SW480 (cell line): ENCODE measurements at regions not wholly inside any gene's neighbourhood (a gene's known extent, or its start where the extent isn't known, plus 50 kb on each side); places are given as distances from the start of the nearest gene placed in this dataset.
"Not testable (repeated sequence)": the region's sequence is repeated elsewhere in the genome, so short reads cannot be mapped to it uniquely, and the experiment has no call there.

Source experiments
- DNase-seq: peaks from one replicate; pipeline ENCODE4 v3.0.0-alpha.2; 2016; ENCODE audit warnings: low spot score

DNA sequence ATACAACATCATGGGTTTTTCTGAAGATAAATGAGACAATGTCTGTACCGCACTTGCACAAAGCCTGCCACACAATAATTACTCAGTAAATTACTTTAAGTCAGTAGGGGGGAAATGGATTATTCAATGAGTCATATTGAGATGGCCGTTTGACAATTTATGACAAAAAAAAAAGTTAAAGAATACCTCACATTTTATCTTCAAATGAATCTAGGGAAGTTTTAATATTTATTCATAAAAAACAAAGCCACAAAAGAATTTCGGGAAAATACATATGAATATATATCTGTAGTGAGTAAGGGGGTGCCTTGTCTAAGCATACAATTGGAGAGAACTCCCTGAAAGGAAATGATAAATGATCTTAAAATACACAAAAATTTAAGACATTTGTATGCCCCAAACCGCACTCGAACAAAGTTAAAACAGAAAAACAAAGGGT, 197.0 kb upstream of the SLC7A11 start:
- DNase-seq, result no peak

DNA sequence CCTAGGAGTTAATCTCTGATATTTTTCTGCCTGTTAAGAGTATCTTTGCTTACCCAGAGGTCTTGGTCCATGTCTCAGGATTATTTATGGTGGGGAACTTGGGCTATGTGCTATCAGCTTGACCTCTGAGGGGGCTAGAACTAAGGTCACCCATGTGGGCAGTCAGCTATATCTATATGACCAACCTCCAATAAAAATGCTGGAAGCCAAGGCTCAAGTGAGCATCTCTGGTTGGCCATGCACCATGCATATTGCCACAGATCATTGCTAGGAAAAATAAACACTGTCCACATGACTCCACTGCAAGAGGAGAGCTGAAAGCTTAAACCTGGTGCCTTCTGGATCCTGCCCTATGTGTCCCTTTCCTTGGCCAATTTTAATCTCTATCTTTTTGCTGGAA, 196.5 kb upstream of the SLC7A11 start:
- DNase-seq, result no peak

DNA sequence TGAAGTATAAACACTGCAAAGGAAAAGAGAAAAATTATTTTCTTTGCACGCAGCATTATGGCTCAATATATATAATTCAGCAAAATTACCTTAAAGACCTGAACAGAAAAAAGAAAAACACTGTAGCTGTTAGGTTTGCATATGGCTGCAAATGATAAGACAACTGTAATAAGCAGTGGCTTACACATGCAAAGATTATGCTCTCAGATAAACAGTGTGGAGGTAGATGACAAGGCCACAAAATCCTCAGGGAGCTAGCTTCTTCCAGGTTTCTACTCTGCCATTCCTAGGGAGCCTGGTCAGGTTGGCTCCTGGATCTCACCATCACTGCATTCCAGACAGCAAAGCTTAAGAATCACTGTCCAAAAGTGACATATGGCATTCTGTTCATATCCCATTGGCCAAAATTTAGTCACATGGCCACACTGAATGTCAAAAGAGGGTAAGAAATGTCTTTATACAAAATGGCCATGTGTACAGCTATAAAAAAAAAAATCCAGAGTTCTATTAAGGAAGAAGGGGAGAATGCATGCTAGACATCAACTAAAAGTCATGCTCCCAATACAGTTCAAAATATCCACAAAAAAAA, 195.2 kb upstream of the SLC7A11 start:
- DNase-seq, result no peak

DNA sequence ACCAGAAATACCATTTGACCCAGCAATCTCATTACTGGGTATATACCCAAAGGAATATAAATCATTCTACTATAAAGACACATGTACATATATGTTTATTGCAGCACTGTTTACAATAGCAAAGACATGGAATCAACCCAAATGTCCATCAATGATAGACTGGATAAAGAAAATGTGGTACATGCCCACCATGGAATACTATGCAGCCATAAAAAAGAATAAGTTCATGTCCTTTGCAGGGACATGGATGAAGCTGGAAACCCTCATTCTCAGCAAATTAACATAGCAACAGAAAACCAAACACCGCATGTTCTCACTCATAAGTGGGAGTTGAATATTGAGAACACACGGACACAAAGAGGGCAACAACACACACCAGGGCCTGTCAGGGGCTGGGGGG, 193.6 kb upstream of the SLC7A11 start:
- not testable (repeated sequence) for DNase-seq

DNA sequence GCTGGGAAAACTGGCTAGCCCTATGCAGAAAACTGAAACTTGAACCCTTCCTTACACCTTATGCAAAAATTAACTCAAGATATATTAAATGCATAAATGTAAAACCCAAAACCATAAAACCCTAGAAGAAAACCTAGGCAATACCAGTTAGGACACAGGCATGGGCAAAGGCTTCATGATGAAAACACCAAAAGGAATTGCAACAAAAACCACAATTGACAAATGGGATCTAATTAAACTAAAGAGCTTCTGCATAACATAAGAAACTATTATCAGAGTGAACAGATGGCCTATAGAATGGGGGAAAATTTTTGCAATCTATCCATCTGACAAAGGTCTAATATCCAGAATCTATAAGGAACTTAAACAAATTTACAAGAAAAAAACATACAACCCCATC, 192.9 kb upstream of the SLC7A11 start:
- DNase-seq, result not testable (repeated sequence)

DNA sequence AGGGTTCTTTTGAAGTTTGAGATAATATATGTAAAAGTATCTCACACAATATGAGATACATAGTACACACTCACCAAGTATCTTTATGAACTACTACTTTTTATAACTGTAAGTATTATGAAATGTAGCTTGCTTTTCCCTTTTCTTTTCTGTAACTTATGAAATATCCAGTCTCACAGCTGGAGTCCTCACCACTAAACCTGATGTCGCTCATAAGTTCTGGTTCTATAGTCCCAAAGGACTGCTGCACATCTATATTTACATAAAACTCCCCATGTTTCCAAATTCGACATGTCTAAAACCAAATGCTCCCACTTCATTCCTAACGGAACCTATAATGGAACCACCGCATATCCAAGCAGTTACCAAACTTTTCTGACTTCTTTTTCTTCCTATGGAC, 186.5 kb upstream of the SLC7A11 start:
- DNase-seq, result no peak

DNA sequence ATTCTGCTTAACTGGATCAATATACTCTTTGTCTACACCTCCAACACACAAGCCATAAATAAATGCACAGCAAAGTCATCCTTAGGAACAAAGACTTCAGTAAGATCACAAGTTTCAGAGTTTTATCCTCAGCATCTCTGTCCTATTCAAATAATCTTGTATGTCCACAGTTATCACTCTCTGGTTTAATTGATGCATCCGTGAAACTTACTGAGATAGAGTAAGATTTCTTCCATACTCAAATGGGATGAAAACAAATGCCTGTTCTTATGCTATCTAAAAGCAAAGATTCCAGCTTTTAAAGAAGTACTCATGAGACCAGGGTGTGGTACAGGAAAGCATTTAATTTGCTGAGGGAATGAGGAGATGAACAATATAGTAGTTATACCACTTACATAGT, 184.6 kb upstream of the SLC7A11 start:
- no peak for DNase-seq

DNA sequence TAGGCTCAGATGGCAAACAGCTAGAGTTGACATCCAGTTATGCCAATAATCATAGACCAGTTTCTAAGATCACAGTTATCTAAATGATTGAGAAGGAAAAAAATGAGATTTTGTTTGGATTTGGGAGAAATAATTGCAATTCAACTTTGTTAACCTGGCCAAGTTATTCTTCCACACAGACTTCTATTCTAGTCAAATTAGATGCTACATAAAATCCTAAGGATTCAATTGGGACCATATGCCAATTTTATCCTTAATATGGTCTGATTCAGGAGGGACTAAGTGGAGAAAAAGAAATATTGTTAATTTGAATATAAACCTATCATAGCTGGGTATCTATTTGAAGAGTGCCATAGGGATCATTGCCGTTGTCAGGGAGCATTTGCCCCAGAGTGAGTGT, 178.3 kb upstream of the SLC7A11 start:
- no peak for DNase-seq

DNA sequence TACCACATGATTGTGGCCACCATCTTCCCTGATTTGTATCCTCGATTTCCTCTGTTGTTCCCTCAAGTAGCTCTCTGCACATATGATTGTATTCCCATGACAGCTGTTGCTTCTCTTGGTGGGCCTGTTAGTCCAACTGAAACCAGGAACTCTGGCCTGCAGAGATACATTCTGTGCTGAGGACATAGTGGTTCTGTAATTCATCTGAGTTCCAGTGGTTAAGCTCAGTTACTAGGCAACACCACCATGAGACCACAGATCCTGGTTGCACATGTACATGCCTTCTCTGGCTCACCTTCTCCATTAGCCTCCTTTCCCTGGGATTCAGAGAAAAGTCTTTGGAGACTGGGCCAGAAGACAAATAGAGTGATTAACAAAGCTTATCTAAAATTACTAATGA, 172.1 kb upstream of the SLC7A11 start:
- no peak for DNase-seq

DNA sequence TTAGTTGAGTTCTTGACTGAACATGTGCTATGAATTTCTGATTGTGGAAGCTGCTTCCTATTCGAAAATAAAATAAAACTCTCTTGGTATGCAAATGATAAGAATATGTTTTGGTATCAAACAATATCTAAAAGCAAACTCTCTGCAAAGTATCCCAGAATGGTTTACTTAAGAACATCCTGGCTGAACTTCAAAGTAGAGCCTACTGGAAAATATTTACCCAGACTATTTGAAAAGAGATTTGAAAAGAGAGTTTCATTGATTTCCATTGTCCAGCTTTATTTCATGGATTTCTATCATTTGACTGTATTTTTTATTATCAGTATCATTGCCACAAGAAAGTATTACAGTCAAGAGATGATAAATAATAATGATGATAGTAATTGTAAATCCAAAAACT, 171.1 kb upstream of the SLC7A11 start:
- DNase-seq, result no peak

DNA sequence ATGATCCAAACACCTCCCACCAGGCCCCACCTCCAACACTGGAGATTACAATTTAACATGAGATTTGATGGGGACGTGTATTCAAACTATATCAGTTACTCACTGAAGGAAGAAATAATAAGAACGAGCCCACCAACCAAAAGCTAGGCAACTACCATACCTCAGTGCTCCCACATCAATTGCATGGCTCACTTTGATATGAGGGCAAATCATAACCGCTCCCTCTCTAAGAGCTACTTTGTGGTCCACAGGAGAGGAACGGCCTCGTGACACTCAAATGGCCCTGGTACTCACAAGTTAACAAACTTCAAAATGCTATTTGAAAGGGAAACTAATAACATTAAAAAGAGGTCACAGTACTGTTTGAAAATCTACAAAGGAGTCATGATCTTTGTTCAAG, 170.7 kb upstream of the SLC7A11 start:
- DNase-seq, result no peak

DNA sequence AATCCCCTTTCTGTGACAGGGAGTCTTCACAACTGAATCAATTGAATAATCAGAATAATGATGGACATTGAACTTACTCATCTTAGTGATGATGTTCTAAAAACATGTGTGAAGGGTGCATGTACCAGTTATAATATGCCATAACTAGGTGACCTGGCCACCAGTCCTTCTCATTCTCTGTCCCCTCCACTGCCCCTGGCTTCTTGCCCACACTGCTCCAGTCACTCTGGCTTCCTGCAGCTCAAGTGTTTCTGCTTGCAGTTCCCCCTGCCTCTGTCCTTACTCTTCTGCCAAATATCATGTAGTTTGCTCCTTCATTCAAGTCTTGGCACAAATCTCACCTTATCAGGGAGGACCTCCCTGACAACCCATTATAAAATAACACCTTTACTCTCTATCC, 168.1 kb upstream of the SLC7A11 start:
- no peak for DNase-seq

DNA sequence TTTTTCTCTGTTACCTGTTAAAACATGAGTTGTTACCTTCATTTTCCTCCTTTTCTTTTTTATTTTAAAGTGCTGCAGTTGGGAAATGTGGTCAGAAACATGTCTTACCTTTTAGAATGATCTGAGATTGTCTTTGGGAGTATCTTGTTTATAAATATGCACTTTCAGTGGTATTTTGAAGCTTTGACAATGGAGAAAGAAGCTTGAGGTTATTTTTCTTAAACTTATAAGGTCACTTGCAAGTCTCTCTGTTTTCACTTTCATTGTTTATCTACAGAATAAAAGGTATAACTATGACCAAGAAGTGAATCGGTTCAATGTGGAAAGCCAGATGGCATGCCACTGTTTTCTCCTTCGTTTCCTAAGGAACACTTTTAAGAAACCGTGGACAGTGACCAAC, 167.5 kb upstream of the SLC7A11 start:
- DNase-seq, result no peak

DNA sequence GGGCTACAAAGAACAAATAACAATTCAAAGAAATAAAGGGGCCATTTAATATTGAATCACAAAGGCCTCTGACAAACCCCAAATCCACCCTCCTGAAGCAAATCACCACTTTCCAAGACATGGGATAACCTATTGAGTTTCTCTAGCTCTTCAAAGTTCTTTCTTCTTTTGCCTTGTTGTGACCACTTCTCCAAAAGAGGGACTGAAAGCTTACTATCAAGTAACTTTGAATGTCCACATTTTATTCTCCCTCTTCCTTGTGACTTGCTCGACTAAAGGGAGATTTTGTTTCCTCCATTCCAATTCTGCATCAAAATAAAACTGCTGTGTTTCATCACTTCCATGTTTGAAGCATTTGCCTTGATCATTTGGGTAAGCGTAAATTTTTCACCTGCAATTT, 166.6 kb upstream of the SLC7A11 start:
- DNase-seq, result no peak

DNA sequence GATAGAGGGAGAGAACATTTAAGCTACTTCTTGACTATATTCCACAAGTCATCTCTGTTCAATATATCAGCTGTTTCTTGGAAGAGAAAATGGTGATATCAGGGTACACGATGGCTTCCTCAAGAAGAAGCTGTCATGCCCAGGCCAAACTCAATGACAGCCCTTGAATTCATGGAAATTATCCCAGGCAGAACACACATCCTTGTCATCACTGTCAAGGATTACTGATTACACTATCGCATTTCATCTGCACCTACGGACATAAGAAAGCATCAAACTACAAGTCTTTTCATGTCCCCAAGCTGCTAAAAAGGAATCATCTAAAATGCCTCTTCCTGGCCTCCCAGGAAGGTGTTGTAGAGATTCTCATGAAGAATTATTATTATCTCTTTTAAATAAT, 165.2 kb upstream of the SLC7A11 start:
- DNase-seq, result no peak

DNA sequence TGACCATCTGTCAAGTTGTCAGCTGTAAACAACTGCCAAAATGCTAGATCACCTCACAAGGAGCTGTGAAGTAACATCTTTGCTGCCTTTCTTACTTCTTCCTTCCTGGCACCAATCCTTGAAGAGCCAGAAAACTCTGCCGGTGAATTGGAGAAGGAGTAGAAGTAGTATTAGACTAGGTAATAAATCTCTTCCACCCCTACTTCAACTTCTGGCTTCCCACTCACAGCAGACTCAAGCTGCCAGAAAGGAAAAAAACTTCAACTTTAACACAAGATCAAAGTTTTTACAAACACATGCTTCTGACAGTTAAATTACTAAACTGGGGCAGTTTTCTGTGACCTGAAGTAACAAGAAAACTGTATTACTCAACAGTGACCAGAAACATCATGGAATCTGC, 164.7 kb upstream of the SLC7A11 start:
- DNase-seq, result no peak

DNA sequence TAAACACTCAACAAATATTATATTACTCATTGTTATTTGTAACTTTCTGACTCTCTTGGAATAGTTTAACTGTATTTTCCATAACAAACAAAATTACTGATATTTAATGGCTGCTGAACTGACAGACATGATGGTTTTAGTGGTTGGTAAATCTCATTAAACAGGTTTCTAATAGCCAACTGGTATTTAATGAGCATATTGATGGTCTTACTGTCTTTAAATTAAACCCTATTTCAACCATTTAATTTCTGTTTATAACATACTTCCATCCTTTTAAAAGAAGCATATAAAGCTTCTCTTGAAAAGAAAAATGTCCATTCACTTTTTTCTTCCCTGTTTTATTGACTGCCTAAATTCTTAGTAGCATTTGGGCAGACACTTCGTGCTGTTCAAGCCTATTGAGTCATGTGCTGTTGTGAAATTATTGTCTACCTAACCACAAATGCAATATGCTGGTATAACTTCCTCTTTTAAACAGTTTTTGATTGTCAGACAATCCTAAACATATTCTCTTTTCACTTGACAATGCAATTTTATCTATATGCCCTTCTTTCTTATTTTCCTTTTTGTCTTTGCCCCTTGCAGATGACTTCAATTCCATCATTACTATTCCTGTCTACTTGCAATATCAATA, 163.9 kb upstream of the SLC7A11 start:
- no peak for DNase-seq

DNA sequence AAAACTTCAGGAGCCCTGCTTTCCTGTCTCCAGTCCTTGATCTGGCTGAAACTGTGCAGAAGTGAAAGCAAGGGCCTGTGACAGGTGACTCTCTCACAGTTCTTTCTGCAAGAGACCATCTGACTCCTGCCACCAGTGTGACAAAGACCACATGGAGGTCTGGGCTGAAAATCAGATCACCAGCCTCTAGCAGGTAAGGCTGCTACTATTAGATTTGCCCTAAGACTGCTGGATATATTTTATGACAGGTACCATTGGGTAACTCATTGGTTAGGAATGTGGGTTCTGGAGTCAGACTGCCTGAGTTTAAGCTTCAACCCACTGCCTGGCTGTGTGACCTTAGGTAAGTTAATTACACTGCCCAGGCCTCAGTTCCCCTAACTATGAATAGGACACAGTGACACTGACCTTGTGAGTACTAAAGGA, 163.3 kb upstream of the SLC7A11 start:
- peak; percentile 13 for DNase-seq

DNA sequence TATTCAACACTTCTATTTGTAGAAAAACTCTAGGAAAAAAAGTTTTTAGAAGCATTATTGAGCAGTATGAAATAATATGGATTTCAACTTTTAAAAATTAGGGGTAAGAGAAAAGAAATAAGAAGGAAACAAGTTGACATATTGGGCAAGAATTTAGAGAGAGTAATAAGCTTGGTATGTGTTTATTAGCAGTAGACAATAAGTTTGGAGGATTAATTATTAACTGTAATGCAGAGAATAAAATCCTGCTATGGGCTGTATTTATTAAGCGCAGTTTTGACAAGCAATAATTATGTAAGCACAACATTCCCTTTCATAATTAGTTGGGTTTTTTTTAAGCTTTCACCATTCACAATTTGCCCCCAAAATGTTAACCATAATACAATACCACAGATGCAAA, 162.7 kb upstream of the SLC7A11 start:
- DNase-seq, result no peak

DNA sequence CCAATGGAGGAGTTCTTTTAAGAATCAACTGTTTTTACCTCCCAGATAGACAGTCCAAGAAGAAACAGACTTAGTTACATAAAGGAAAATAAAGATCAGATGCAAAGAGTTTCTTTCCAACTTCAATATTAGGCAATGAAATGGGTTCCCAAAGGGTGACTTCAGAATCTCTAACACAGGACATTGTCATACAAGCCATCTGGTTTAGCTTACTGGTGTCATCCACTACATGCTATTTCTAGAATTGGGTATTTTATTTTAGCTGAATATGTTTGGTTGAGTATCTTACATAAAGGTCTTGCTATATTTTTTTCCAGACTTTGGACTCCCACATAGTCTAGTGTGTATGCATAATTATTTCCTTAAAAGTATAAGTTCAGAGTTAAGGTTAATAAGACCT, 162.1 kb upstream of the SLC7A11 start:
- DNase-seq, result no peak

DNA sequence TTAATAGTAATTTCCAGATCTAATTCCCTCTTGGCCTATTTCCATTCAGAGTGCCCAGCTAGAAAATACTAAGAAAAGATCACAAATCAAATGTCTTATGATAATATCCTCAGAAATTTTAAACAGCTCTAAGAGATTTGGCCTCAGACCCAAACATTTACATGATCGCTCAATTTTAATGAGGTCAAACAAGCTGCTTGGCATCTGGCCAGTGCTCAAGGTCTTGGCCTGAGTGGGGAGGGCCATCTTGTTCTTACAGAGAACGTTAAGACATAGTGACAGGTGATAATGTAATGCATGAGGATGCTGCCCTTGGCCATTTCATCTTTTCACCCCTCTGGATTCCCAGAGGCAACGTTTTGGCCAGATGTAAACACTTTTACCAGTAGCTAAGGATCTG, 159.2 kb upstream of the SLC7A11 start:
- no peak for DNase-seq

DNA sequence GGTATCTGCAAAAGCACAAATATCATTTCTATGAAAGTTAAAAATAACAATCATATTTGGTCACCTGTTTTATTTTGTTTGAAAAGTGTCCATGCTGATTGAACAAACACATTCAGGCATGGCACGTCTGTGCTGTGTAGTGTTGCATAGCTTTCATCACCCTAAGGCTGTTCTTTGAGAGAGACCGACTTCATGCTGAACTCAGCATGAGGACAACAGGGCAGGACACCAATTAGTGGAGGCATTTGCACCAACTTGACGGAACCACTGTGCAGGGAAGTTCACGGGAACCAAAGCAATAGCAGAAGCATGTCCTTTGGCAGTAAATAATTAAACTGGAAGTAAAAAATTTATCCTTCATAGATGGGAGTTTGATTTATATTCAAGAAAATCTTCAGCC, 158.4 kb upstream of the SLC7A11 start:
- no peak for DNase-seq

DNA sequence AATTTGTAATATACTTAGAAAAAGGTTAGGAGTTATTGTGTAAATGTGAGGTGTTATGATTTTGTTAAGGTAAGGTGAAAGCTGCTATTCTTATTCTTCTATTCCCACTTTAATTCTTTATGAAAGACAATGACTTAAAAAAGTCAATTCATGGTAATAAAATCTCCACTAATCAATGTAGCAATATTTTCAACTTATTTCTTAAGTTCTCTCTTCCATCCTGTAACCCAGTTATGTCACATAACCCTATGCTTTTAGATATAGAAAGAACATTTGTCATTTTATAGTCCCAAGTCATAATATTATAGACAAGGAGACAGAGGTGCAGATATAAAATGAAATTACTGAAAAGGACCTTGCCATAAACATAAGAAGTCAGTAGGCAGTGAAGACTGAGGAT, 157.9 kb upstream of the SLC7A11 start:
- no peak for DNase-seq

DNA sequence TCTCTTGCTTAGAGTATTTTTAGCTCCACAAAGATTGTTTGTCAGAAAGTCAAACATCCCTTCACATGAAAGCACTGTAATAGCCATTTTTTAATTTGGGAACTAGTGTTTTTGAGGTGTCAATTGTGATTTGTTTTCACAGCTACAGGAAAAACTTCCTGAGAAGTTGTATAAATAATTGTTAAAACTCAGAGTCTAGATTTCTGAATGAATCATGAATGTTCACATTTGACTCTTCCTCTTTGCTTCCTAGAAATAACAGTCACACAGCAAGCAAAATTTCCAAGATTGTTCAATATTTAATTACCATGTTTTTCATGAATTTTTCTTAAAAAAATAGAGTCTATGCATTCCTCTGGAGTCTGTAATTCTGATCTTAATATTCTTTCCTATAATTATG, 156.9 kb upstream of the SLC7A11 start:
- DNase-seq, result no peak
